Spleen (tissue), 7 donors: ENCODE measurements at regions not wholly inside any gene's neighbourhood (a gene's known extent, or its start where the extent isn't known, plus 50 kb on each side); places are given as distances from the start of the nearest gene placed in this dataset.

Experiments used
- POLR2AphosphoS5 ChIP-seq, 3 donors: sonication (generic); formaldehyde crosslinking; IDR thresholded peaks; one replicate each; pipeline ENCODE4 v1.5.1; 2017; ENCODE audit warnings: antibody characterized with exemption in 3 of 3
- TF ChIP-seq, protein P1 (sequence below), 11 experiments: fragments of 200-600 bp in 7 of 11; fragments of 450-650 bp in 4 of 11; sonication (generic) in 4 of 11; IDR thresholded peaks in 8 of 11; conservative IDR thresholded peaks in 3 of 11; 1 replicate in 7 of 11; 2 replicates in 4 of 11; pipeline versions ENCODE4 v1.4.0 to v1.8.0; 2016 to 2021; ENCODE audit warnings: antibody characterized with exemption in 11 of 11, inconsistent platforms in 4 of 11, mild to moderate bottlenecking in 1 of 11
- donor health status: DM: no; HTN: no; CAD: no; lungs with moderate emphysema.
- donor health status: DM: no; HTN: no; CAD: no.
- donor health status: DM: no; HTN: no; CAD: no.

- TF ChIP-seq, protein P1, sequence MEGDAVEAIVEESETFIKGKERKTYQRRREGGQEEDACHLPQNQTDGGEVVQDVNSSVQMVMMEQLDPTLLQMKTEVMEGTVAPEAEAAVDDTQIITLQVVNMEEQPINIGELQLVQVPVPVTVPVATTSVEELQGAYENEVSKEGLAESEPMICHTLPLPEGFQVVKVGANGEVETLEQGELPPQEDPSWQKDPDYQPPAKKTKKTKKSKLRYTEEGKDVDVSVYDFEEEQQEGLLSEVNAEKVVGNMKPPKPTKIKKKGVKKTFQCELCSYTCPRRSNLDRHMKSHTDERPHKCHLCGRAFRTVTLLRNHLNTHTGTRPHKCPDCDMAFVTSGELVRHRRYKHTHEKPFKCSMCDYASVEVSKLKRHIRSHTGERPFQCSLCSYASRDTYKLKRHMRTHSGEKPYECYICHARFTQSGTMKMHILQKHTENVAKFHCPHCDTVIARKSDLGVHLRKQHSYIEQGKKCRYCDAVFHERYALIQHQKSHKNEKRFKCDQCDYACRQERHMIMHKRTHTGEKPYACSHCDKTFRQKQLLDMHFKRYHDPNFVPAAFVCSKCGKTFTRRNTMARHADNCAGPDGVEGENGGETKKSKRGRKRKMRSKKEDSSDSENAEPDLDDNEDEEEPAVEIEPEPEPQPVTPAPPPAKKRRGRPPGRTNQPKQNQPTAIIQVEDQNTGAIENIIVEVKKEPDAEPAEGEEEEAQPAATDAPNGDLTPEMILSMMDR (IDR thresholded peaks at IDR 0.05 in 8 of 11, conservative IDR thresholded peaks at IDR 0.05 in 3 of 11) = no peak
- no peak for TF ChIP-seq POLR2AphosphoS5 (IDR thresholded peaks at IDR 0.05)
Measured at GRCh38 chr7:120110169-120110568, 162.8 kb upstream of the KCND2 start.
